GM12801 (cell line): ENCODE measurements at regions not wholly inside any gene's neighbourhood (a gene's known extent, or its start where the extent isn't known, plus 50 kb on each side); places are given as distances from the start of the nearest gene placed in this dataset.

Experiments used
- TF ChIP-seq, protein P1 (sequence below): IDR thresholded peaks from one replicate; pipeline ENCODE4 v1.5.1; 2011; ENCODE audit warnings: control low read depth; ENCODE audit not compliant: insufficient read length; ENCODE audit errors: extremely low read depth

DNA sequence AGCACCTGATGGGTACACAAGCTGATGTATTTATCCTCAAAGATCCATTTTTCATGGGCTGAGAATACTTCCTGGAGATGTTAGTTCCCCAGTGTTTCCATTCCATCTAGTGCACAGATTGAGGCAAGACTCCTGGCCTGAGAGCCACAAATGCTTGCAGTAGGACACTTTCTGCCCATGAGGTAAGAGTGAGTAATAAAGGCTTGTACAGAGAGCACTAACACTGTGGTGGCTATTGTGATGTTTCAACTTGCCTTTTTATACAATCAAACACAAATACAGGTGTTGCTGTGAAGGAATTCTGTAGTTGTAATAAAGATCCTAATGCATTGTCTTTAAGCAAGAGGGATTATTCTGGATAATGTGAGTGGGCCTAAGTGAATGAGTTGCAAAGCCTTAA, 186.1 kb upstream of the ADAMTS5 start:
- TF ChIP-seq, protein P1, sequence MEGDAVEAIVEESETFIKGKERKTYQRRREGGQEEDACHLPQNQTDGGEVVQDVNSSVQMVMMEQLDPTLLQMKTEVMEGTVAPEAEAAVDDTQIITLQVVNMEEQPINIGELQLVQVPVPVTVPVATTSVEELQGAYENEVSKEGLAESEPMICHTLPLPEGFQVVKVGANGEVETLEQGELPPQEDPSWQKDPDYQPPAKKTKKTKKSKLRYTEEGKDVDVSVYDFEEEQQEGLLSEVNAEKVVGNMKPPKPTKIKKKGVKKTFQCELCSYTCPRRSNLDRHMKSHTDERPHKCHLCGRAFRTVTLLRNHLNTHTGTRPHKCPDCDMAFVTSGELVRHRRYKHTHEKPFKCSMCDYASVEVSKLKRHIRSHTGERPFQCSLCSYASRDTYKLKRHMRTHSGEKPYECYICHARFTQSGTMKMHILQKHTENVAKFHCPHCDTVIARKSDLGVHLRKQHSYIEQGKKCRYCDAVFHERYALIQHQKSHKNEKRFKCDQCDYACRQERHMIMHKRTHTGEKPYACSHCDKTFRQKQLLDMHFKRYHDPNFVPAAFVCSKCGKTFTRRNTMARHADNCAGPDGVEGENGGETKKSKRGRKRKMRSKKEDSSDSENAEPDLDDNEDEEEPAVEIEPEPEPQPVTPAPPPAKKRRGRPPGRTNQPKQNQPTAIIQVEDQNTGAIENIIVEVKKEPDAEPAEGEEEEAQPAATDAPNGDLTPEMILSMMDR, result no peak

DNA sequence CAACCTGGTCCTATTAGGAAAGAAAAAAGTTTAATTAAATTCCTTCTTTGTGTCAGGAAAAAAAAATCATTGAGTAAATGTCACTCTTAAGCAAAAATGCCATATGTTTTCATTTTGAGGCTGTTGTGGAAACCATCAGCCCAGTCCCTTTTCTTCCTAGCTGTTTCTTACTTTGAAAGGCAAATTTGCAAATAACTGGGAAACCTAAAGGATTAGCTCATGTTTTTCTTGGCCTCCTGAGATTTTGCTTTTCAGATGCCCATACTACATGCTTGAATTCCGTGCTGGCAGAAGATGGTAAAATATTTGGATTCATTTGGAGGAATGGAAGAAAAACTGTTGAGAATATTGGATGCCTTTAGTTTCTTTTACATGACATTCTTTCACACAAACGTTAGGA, 182.1 kb upstream of the ADAMTS5 start:
- TF ChIP-seq, protein P1, result no peak

DNA sequence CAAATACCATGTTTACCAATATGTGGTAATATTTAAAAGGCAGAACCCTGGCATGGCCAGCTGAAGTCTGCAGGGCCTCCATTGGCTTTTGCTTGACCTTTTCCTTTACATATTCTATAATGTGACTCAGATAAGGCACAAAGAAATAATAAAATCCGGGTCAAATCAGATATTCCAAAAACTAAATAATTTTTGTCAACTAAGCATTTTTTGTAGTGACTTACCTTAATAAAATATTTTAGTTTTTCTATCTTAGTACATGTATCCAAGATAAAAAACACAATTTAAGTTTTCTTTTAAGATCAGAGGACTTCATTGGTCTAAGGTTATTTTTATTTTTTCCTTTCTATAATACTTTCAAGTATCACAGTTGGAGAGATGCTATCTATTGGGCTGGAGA, 179.4 kb upstream of the ADAMTS5 start:
- TF ChIP-seq, protein P1, result no peak

DNA sequence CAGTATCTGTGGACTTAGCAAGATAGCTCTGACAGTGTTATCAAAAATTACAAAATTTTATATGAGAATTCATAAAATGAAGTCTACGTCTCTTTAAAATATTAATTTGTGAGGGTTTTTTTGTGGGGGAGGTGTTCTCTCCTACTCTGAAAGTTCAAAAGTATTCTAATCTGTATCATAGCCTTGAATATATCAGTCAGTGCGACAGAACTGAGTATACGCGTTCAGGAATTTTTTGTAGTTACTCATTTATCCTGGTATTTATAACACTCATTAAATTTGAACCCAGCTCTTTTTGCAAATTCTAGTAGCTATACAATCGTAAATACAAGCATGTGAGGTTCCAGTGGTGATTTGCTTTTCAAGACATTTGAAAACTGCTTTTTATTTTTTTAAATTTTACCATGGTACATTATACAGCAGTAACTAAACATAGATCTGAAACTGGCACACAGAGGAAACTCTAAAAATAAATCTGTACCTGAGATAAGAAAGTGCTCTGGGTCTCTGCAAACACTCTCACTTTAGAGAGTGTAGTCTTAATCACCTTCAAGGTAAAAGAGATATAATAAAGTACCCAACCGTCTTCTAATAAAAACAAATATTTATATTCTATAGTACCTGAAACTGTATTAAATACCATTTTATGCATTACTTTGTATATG, 178.4 kb upstream of the ADAMTS5 start:
- TF ChIP-seq, protein P1, result no peak

DNA sequence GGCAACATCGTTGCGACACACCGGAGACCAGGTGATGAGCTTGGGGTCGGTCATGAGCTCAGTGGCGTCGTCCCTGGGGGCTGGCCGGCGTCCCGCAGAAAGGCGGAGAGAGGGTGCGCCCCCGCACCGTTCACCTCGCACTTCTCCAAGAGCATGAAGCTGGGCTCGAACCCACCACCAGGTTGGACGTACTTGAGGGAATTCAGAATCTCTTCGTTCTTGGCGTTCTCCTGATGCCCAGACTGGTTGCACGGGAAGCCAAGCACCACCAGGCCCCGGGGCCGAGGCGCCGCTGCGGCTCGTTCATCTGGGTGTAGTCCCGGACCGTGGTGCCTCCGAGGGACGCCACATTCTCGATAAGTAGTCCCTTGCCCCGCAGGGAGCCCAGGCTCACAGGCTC, 176.6 kb upstream of the ADAMTS5 start:
- TF ChIP-seq, protein P1, result no peak

DNA sequence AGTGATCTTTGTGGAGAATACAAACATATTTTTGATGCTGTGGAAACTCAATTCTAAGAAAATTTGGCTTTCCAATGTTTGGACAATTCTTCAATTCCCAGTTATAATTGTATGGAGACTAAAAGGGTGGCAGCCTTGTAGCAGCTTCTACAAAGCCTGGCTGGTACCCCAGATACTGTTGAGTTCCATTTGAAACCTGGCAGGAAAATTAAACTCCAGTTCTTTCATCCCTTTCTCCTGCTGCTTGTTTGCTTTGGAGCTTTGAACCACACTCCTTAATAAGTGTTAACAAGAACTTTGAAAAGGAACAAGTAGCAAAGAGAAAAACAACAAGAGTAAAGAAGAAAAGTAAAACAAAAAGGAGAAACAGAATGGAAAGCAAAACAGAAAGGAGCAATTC, 172.6 kb upstream of the ADAMTS5 start:
- TF ChIP-seq, protein P1, result no peak

DNA sequence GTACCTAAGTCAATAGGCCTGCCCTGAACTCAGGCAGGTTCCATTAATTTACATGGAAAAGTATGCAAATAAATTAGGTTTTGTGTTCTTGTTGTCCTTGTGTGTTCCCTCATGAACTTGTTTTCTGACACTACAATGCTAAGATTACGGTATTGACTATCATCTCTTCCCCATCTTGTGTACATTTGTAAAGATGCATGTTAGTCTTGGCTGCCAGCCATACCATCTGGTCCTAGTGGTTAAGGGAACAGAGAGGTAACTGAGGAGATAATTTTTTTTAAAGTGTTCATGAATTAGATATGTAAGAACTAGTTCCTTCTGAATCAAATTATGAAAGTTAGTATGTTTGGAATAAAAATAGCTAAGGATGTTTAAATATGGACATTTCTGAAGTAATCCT, 167.6 kb upstream of the ADAMTS5 start:
- TF ChIP-seq, protein P1, result no peak
